SHP77 treated with DMSO at 0.1 percent for 48 hours (cell line): ENCODE measurements at regions not wholly inside any gene's neighbourhood (a gene's known extent, or its start where the extent isn't known, plus 50 kb on each side); places are given as distances from the start of the nearest gene placed in this dataset.

Source experiments
- DNase-seq: peaks from one replicate; lab custom pipeline; 2025; lab: John Stamatoyannopoulos, UW

DNA sequence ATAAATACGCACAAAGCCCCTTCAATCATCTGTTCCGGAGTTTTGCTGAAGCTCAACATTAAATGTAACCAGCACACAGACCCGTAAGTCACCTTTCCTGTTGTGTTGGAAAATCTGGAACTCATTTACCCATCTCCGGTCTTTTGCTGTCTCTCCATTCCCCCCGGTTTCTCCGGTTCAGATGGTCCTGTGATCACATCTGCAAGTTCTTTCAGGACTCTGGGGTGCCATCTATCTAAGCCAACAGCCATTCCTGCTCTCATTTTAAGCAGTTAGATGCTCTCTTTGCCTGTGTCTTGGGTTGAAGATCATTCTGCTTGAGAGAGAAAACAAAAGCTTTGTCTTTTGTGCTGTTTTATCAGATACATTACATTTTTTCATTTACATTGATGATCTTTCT lies 91.7 kb upstream of the TGIF1 start:
- no peak for DNase-seq

DNA sequence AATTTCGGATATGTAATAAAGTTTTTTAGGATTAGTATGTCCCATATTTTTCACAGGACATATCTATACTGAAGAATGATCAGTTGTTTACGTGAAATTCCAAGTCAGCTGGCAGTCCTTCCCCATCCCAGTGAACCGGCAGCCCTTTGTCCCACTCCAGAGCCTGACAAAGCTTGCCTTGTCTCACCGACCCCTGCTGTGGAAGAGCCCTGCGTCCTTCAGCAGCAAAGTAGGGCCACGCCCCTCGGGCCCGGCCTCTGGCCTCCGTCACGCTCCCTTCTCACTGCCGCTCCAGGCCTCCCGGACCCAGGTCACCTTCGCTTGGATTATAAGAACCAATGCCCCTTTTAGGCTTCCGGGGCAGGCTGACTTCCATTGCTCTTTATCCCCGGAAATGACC lies 89.8 kb upstream of the TGIF1 start:
- no peak for DNase-seq

DNA sequence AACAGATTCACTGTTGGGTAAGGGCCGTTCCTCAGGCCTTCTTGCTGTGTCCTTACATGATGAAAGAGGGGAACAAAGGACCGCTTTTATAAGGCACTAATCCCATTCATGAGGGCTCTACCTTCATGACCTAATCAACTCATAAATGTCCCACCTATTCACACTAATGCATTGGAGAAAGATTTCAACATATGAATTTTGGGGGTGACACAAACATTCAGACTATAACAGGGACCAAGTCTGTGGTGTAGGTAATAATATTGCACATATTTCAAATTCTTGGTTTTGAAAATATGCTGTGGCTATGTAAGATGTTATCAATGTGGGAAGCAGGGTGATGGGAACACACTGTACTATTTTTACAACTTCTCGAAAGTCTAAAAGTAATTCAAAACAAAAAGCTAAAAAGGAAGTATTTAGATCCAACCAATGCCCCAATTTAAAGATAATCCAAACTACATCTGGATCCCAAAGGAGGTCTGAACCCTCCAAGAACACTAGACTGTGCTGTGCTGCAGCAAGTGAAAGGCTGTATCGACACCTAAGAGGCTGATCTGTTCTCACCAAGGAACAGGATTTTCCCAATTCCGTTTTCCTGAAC lies 82.4 kb upstream of the TGIF1 start:
- DNase-seq, result no peak

DNA sequence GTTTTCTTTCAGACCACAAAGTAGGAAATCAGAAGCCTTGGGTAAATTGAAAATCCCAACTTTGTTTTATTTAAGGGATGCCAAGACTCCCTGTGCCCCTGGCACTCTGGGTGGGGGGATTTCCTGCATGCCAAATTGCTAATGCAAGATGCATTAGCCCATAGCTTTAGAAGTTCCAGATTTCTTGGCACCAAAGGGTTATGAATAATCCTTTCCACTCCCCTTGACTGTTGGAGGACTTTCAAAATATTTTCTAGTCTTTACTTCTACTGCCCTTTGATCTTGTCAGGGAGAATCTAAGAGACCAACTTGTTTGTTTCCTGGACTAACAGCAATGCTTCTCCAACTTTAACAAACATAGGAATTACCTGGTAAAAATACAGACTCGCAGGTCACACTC lies 81.8 kb upstream of the TGIF1 start:
- no peak for DNase-seq

DNA sequence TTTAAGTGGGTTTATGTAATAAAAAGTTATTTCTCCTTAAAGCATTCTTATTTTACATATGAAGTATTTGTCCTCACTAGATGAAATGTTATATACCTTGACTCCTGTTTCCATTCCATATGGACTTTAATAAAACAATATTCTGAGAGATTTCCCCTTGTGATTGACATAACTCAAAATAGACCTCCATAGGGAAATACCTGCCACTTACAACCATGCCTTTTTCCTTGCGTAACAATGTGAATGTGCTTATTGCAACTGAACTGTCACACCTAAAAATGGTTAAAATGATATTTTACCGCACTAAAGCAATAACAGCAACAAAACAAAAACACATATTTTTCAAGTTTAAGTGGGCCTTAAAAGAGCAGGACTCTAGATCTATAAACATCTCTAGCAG lies 70.3 kb upstream of the TGIF1 start:
- no peak for DNase-seq

DNA sequence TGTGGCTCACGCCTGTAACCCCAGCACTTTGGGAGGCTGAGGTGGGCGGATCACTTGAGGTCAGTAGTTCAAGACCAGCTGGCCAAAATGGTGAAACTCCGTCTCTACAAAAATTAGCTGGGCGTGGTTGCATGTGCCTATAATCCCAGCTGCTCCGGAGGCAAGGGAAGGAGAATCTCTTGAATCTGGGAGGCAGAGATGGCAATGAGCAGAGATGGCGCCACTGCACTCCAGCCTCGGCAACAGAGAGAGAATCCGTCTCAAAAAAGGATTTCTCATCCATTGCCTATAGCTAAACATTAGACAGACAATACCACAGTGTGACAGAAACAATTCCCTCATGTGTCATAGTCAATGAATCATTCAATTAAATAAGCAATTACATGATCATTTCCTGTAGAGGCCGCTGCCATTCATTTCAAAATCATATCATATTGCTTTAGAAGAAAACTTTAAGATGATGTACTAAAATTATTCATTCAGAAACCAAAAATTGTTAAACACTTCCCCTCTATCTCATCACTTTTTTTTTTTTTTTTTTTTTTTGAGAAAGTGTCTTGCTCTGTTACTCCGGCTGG lies 69.5 kb upstream of the TGIF1 start:
- DNase-seq, result no peak

DNA sequence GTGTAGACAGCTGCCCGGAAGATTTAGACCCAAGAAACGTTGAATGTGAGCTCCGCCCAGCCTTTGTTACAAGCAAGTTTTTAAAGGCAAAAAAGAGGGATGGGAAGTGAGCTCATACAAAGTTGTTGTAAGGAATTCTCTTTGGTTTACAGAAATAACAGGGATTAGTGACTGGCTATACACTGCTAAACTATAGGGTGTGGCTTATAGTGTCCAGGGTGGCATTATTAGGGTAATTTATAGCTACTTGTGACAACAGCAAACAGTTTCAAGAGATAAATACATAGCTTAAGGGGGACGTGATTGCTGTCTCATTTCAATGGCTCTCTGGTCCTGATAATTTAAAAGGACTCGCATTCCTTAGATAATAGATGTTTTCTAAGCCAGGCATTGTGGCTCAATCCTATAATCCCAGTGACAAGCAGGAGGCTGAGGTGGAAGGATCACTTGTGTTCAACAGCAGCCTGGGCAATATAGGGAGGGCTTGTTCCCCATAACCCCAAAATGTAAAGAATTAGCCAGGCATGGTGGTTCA lies 66.5 kb upstream of the TGIF1 start:
- no peak for DNase-seq

DNA sequence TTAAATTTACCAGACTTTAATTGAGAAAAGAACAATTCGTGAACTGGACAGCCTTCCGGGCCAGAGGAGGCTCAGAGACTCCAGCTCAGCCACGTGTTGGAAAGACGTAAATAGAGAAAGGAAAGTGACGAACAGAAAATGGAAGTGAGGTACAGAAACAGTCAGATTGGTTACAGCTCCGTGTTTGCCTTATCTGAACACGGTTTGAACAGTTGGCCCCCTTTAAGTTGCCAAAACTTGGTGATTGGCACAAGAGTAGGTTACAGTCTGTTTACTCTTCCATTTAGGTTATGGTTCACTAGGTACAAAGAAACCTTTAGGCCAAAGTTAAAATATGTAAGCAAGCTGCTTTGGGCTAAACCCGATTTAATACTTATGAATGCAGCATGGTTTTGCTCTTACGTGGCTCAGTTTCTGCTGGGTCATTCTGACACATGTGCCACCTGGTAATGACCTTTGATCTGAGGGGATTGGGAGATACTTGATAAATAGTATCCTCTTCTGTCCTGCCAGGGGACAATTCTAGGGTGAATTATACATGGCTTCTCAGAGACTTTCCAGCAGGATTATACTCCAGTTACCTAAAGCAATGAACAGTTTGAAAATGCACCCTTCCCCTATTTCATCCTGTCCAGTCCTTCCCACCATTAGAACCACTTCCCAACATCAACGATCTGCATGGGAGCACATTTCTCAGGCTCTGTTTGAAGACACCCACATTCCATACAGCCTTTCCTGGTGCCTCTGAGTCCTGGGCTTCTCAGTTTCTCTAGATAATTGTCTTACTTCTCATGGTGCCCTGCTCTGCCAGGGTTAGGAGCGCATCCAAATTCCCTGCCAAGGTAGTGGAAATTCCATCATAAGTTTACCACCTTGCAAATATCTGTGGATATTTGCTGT lies 65.1 kb upstream of the TGIF1 start:
- no peak for DNase-seq

DNA sequence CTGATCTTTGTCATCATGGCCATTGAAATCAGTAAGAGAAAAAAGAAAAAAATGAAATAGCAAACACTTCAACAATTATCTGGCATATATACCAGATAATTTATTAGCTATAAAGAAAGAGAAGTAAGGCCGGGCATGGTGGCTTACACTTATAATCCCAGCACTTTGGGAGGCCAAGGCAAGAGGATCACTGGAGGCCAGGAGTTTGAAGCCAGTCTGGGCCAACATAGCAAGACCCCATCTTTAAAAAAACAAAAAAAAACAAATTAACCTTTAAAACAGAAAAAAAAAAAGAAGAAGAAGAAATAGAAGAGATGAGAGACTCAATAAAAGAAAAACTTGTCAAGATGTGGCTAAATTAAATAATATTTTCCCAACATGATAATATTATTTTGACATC lies 61.6 kb upstream of the TGIF1 start:
- no peak for DNase-seq

DNA sequence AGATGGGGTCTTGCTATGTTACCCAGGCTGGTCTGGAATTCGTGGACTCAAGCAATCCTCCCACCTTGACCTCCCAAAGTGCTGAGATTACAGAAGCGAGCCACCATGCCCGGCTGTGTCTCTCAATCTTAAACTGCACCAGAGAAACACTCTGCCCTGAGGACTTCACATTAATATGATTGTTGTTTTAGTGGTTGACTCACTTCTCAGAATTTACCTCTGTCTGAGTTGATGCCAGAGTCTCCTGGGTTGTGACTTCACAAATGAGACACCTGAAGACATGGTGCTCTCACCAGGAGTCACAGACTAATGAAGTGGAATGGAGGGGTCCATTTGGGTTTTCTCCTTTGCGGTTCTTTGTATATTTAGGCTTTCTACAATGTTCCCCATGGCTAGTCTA lies 61.0 kb upstream of the TGIF1 start:
- no peak for DNase-seq

DNA sequence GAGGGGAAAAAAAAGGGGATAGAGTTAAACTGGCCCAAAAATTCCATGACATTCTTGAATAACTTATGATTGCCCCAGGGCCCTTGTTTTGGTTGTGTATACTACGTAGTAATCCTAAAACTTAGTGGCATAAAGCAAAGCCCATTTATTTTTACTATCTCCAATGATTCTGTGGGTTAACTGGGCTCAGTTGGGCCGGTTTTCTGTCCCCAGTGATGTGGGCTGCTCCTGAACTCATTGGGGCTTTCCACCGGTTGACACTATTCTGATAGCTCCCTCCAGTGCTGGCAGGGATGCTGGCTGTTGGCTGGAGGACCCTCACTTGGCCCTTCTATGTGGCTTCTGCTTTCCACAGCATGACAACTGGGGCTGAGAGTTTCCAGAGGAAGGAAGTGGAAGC lies 60.0 kb upstream of the TGIF1 start:
- DNase-seq, result no peak

DNA sequence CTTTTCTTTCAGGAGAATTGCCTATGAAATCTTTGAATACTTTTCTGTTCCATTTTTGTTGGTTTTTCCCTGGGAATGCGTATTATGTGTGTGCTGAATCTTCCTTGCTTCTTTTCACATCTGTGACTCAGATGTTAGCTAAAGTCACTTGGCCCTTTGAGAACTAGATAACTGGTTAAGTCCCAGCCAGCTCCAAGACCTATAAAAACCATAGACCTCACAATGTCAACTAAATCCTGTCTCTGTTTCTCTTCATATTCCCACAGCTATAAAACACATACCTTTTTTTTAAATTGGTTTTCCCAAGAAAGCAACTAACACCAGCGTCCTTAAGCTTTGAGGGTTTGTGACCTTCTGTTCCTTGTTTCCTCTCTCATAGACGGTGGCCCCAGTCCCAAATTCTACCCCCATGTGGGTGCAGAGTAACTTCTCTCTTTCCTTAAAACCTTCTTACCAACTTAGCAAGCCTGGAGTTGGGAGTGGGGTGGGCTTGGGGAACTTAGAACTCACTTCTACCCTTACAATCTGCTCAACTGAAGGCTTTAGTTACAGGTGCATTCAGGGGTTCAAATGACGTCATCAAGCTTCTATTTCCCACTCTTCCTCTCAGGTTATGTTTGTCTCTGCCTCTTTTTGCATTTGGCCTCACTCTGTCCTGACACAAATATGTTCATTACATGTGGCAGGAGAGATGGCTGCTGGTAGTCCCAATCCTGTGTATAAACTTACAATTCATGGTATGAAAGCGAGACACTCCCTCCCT lies 58.1 kb upstream of the TGIF1 start:
- no peak for DNase-seq

DNA sequence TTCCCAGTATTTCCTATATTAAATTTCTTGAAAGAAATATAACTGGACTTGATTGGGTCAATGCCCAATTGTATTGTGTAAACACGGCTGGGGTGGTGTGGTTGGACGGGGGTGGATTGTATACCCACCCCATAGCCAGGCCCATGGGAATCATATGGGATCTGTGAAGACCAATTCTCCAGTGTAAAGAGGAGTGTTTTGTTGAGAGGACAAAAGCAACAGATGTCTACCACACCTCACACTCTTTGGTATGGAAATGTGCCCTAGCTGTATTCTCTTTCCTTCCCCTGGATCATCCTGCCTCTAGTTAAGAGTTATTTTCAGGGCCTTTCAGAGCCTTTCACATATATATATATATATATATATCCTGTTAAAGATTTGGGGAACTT lies 57.5 kb upstream of the TGIF1 start:
- no peak for DNase-seq

DNA sequence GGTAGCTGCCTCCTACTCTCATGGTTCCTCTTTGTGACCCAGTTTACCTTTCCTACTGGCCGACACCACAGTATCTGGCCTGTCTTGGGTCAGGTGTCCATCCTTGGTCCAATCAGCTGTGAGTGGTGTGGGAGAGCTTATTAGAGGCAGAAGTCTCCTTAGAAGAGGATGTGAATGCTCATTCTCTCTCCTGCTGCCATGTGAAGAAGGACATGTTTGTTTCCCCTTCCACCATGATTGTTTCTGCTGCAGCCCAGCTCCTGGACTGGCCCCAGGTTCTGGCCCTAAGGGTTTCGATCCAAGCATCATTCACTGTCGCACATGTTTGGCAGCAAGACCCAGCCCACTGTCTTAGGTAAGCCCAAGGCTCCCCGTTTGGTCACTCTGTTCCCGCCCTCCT lies 55.3 kb upstream of the TGIF1 start:
- DNase-seq, result no peak

DNA sequence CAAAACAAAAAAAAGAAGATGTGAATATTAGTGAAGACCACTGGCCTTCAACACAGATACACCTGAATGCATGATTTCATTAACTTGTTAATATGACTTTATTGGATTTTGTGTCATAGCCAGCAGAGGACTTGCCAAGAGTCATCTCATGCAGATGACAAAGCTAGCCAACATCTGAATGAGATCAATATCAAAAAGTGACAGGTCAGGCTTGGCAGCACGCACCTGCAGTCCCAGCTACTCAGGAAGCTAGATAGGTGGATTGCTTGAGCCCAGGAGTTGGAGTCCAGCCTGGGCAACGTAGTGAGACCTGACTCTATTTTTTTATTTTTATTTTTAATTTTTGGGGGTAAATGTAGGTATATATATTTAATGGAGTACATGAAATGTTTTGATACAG lies 54.5 kb upstream of the TGIF1 start:
- no peak for DNase-seq

DNA sequence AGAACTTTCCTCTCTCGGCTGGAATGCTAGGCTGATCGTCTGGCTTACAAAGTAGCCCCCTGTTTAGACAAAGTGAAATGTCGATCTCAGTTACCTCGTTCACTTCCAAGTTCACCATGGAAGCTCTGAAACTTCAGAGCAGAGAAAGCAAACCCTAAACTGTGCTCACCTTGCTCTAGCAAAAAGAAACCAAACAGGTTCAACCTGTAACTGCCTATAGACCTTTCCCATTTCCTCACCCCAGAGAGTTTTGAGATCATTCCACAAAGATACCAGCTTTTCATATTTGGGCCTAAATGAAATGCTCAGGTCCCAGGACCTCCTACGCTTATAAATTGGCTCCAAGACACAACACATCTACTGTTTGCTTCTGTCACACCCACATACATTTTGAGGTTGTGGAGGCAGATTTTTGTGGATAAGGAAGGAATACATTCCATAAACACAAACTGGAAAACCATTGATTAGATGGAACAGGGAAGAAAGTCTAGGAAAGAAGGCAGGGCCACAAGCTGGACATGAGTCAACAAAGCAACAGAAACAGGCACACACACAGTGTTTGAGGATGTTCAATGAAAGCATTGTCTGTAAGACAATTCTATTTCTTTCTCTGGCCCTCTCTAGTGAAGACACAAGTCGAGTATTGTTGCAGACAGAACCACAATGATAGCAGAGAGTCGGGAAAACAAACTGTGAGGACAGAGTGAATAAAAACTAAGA lies 52.8 kb upstream of the TGIF1 start:
- no peak for DNase-seq

DNA sequence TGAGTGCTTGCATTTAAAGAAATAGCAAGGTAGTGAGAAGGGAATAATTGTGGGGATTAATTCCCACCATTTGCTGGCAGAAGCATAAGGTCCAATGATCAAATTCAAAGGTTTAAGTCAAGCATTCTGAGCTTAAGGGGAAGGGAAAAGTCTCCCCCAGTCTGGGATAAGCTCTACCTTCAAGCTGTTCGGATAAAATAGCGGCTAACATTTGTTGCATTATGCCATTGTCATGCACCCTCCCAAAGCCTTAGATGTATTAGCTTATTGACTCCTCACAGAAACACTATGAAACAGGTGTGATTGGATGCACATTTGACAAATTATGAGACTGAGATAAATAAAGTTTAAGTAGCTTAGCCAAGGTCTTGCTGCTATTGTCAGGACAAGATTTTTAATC lies 52.2 kb upstream of the TGIF1 start:
- no peak for DNase-seq
